HEK293 (cell line): ENCODE measurements at regions not wholly inside any gene's neighbourhood (a gene's known extent, or its start where the extent isn't known, plus 50 kb on each side); places are given as distances from the start of the nearest gene placed in this dataset.

Experiments
- EGR2 ChIP-seq: fragments of 450-650 bp; formaldehyde crosslinking; IDR thresholded peaks from 2 replicates; pipeline ENCODE4 v1.5.1; 2016; ENCODE audit warnings: low read depth, missing biosample characterization, missing genetic modification characterization
- FEZF1 ChIP-seq: fragments of 450-650 bp; formaldehyde crosslinking; IDR thresholded peaks from 2 replicates; pipeline ENCODE4 v1.5.1; 2016; ENCODE audit warnings: missing biosample characterization, missing genetic modification characterization
- HOXC10 ChIP-seq: sonication (generic); formaldehyde crosslinking; IDR thresholded peaks from 2 replicates; pipeline ENCODE4 v1.8.1; 2023; ENCODE audit warnings: mild to moderate bottlenecking, missing genetic modification reagents
- IKZF3 ChIP-seq: fragments of 450-650 bp; IDR thresholded peaks from 2 replicates; pipeline ENCODE4 v1.5.0; 2018; ENCODE audit warnings: missing biosample characterization, mild to moderate bottlenecking, missing genetic modification characterization, moderate library complexity
- KLF10 ChIP-seq: fragments of 450-650 bp; IDR thresholded peaks from 2 replicates; pipeline ENCODE4 v1.5.1; 2018; ENCODE audit warnings: missing biosample characterization, mild to moderate bottlenecking, missing genetic modification characterization
- MYNN ChIP-seq: fragments of 450-650 bp; formaldehyde crosslinking; IDR thresholded peaks from 2 replicates; pipeline ENCODE4 v1.5.1; 2016; ENCODE audit warnings: missing biosample characterization, missing genetic modification characterization, borderline replicate concordance
- OSR2 ChIP-seq: fragments of 450-650 bp; formaldehyde crosslinking; IDR thresholded peaks from 2 replicates; pipeline ENCODE4 v1.5.1; 2016; ENCODE audit warnings: missing biosample characterization, missing genetic modification characterization
- SCRT2 ChIP-seq: fragments of 450-650 bp; formaldehyde crosslinking; IDR thresholded peaks from 2 replicates; pipeline ENCODE4 v1.5.1; 2016; ENCODE audit warnings: missing biosample characterization, missing genetic modification characterization
- SETDB1 ChIP-seq: IDR thresholded peaks from one replicate; pipeline ENCODE4 v1.6.1; 2017; ENCODE audit warnings: mild to moderate bottlenecking, low read length, moderate library complexity, mixed read lengths; ENCODE audit not compliant: insufficient read length
- TCF7L2 ChIP-seq: IDR thresholded peaks from 2 replicates; pipeline ENCODE4 v1.6.1; 2011; ENCODE audit warnings: low read depth, mild to moderate bottlenecking, inconsistent platforms, low read length, moderate library complexity, borderline replicate concordance
- YY1 ChIP-seq: fragments of 450-650 bp; formaldehyde crosslinking; IDR thresholded peaks from 2 replicates; pipeline ENCODE4 v1.5.1; 2018; ENCODE audit warnings: missing biosample characterization, missing genetic modification characterization
- ZBTB1 ChIP-seq: fragments of 450-650 bp; formaldehyde crosslinking; IDR thresholded peaks from 2 replicates; pipeline ENCODE4 v1.5.1; 2016; ENCODE audit warnings: missing biosample characterization, missing genetic modification characterization
- ZFP41 ChIP-seq: fragments of 450-650 bp; formaldehyde crosslinking; IDR thresholded peaks from 2 replicates; pipeline ENCODE4 v1.5.1; 2016; ENCODE audit warnings: missing biosample characterization, missing genetic modification characterization, borderline replicate concordance
- ZNF138 ChIP-seq: fragments of 450-650 bp; formaldehyde crosslinking; IDR thresholded peaks from 2 replicates; pipeline ENCODE4 v1.5.1; 2016; ENCODE audit warnings: missing biosample characterization, missing genetic modification characterization, borderline replicate concordance
- ZNF140 ChIP-seq: fragments of 450-650 bp; formaldehyde crosslinking; IDR thresholded peaks from 2 replicates; pipeline ENCODE4 v1.5.1; 2016; ENCODE audit warnings: missing biosample characterization, missing genetic modification characterization
- ZNF169 ChIP-seq: fragments of 450-650 bp; formaldehyde crosslinking; IDR thresholded peaks from 2 replicates; pipeline ENCODE4 v1.5.1; 2016; ENCODE audit warnings: missing biosample characterization, missing genetic modification characterization
- ZNF174 ChIP-seq: fragments of 450-650 bp; formaldehyde crosslinking; IDR thresholded peaks from 2 replicates; pipeline ENCODE4 v1.5.0; 2017; ENCODE audit warnings: missing biosample characterization, mild to moderate bottlenecking, missing genetic modification characterization
- ZNF184 ChIP-seq: fragments of 450-650 bp; IDR thresholded peaks from 2 replicates; pipeline ENCODE4 v1.5.1; 2018; ENCODE audit warnings: missing biosample characterization, mild to moderate bottlenecking, missing genetic modification characterization
- ZNF23 ChIP-seq: fragments of 450-650 bp; formaldehyde crosslinking; IDR thresholded peaks from 2 replicates; pipeline ENCODE4 v1.5.1; 2016; ENCODE audit warnings: missing biosample characterization, missing genetic modification characterization, borderline replicate concordance
- ZNF266 ChIP-seq: fragments of 450-650 bp; formaldehyde crosslinking; IDR thresholded peaks from 2 replicates; pipeline ENCODE4 v1.5.1; 2016; ENCODE audit warnings: missing biosample characterization, missing genetic modification characterization, low read depth
- ZNF37A ChIP-seq: fragments of 450-650 bp; IDR thresholded peaks from 2 replicates; pipeline ENCODE4 v1.5.1; 2018; ENCODE audit warnings: missing biosample characterization, missing genetic modification characterization
- ZNF394 ChIP-seq: fragments of 450-650 bp; formaldehyde crosslinking; IDR thresholded peaks from 2 replicates; pipeline ENCODE4 v1.5.1; 2016; ENCODE audit warnings: missing biosample characterization, missing genetic modification characterization, mild to moderate bottlenecking, moderate library complexity, borderline replicate concordance
- ZNF426 ChIP-seq: fragments of 450-650 bp; formaldehyde crosslinking; IDR thresholded peaks from 2 replicates; pipeline ENCODE4 v1.5.1; 2017; ENCODE audit warnings: missing biosample characterization, missing genetic modification characterization, mild to moderate bottlenecking, inconsistent platforms, moderate library complexity
- ZNF501 ChIP-seq: fragments of 450-650 bp; formaldehyde crosslinking; IDR thresholded peaks from 2 replicates; pipeline ENCODE4 v1.5.1; 2016; ENCODE audit warnings: missing biosample characterization, missing genetic modification characterization
- ZNF548 ChIP-seq: fragments of 450-650 bp; formaldehyde crosslinking; IDR thresholded peaks from 2 replicates; pipeline ENCODE4 v1.5.1; 2016; ENCODE audit warnings: missing biosample characterization, missing genetic modification characterization
- ZNF558 ChIP-seq: fragments of 450-650 bp; formaldehyde crosslinking; IDR thresholded peaks from 2 replicates; pipeline ENCODE4 v1.5.1; 2016; ENCODE audit warnings: missing biosample characterization, missing genetic modification characterization
- ZNF560 ChIP-seq: fragments of 450-650 bp; formaldehyde crosslinking; IDR thresholded peaks from 2 replicates; pipeline ENCODE4 v1.5.1; 2017; ENCODE audit warnings: missing biosample characterization, missing genetic modification characterization, borderline replicate concordance
- ZNF571 ChIP-seq: fragments of 450-650 bp; formaldehyde crosslinking; IDR thresholded peaks from 2 replicates; pipeline ENCODE4 v1.5.0; 2017; ENCODE audit warnings: missing biosample characterization, missing genetic modification characterization
- ZNF629 ChIP-seq: fragments of 450-650 bp; formaldehyde crosslinking; IDR thresholded peaks from 2 replicates; pipeline ENCODE4 v1.5.1; 2017; ENCODE audit warnings: missing biosample characterization, missing genetic modification characterization
- ZNF701 ChIP-seq: fragments of 450-650 bp; formaldehyde crosslinking; IDR thresholded peaks from 2 replicates; pipeline ENCODE4 v1.5.1; 2016; ENCODE audit warnings: missing biosample characterization, missing genetic modification characterization
- ZNF76 ChIP-seq: fragments of 450-650 bp; formaldehyde crosslinking; IDR thresholded peaks from 2 replicates; pipeline ENCODE4; 2016; ENCODE audit warnings: low read depth, missing biosample characterization, missing genetic modification characterization, borderline replicate concordance
- TF ChIP-seq, protein P1 (sequence below): fragments of 450-650 bp; formaldehyde crosslinking; IDR thresholded peaks from 2 replicates; pipeline ENCODE4 v1.5.1; 2017; ENCODE audit warnings: missing biosample characterization, missing genetic modification characterization
- TF ChIP-seq, protein P2 (sequence below): fragments of 450-650 bp; formaldehyde crosslinking; IDR thresholded peaks from 2 replicates; pipeline ENCODE4 v1.5.0; 2017; ENCODE audit warnings: missing biosample characterization, missing genetic modification characterization, borderline replicate concordance
- TF ChIP-seq, protein P3 (sequence below): fragments of 450-650 bp; formaldehyde crosslinking; IDR thresholded peaks from 2 replicates; pipeline ENCODE4 v1.5.1; 2016; ENCODE audit warnings: missing biosample characterization, missing genetic modification characterization
- TF ChIP-seq, protein P4 (sequence below): fragments of 450-650 bp; formaldehyde crosslinking; conservative IDR thresholded peaks from 2 replicates; pipeline ENCODE4 v1.5.1; 2016; ENCODE audit warnings: low read depth, missing biosample characterization, missing genetic modification characterization

- TF ChIP-seq, protein P1, sequence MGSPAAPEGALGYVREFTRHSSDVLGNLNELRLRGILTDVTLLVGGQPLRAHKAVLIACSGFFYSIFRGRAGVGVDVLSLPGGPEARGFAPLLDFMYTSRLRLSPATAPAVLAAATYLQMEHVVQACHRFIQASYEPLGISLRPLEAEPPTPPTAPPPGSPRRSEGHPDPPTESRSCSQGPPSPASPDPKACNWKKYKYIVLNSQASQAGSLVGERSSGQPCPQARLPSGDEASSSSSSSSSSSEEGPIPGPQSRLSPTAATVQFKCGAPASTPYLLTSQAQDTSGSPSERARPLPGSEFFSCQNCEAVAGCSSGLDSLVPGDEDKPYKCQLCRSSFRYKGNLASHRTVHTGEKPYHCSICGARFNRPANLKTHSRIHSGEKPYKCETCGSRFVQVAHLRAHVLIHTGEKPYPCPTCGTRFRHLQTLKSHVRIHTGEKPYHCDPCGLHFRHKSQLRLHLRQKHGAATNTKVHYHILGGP (tag by site-specific recombination) = no peak
- TF ChIP-seq ZNF37A (tag by site-specific recombination) = no peak
- no peak for TF ChIP-seq SETDB1
- TF ChIP-seq, protein P2, sequence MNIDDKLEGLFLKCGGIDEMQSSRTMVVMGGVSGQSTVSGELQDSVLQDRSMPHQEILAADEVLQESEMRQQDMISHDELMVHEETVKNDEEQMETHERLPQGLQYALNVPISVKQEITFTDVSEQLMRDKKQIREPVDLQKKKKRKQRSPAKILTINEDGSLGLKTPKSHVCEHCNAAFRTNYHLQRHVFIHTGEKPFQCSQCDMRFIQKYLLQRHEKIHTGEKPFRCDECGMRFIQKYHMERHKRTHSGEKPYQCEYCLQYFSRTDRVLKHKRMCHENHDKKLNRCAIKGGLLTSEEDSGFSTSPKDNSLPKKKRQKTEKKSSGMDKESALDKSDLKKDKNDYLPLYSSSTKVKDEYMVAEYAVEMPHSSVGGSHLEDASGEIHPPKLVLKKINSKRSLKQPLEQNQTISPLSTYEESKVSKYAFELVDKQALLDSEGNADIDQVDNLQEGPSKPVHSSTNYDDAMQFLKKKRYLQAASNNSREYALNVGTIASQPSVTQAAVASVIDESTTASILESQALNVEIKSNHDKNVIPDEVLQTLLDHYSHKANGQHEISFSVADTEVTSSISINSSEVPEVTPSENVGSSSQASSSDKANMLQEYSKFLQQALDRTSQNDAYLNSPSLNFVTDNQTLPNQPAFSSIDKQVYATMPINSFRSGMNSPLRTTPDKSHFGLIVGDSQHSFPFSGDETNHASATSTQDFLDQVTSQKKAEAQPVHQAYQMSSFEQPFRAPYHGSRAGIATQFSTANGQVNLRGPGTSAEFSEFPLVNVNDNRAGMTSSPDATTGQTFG (tag by site-specific recombination) = no peak
- peak; percentile 96 for TF ChIP-seq ZNF629 (tag by site-specific recombination)
- TF ChIP-seq, protein P3, sequence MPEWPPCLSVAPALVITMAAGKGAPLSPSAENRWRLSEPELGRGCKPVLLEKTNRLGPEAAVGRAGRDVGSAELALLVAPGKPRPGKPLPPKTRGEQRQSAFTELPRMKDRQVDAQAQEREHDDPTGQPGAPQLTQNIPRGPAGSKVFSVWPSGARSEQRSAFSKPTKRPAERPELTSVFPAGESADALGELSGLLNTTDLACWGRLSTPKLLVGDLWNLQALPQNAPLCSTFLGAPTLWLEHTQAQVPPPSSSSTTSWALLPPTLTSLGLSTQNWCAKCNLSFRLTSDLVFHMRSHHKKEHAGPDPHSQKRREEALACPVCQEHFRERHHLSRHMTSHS (tag by site-specific recombination) = no peak
- no peak for TF ChIP-seq HOXC10 (CRISPR knock-in tag)
- TF ChIP-seq ZNF426 (tag by site-specific recombination) = no peak
- no peak for TF ChIP-seq ZFP41
- TF ChIP-seq EGR2 (tag by site-specific recombination) = no peak
- peak; percentile 46 for TF ChIP-seq FEZF1
- TF ChIP-seq, protein P4, sequence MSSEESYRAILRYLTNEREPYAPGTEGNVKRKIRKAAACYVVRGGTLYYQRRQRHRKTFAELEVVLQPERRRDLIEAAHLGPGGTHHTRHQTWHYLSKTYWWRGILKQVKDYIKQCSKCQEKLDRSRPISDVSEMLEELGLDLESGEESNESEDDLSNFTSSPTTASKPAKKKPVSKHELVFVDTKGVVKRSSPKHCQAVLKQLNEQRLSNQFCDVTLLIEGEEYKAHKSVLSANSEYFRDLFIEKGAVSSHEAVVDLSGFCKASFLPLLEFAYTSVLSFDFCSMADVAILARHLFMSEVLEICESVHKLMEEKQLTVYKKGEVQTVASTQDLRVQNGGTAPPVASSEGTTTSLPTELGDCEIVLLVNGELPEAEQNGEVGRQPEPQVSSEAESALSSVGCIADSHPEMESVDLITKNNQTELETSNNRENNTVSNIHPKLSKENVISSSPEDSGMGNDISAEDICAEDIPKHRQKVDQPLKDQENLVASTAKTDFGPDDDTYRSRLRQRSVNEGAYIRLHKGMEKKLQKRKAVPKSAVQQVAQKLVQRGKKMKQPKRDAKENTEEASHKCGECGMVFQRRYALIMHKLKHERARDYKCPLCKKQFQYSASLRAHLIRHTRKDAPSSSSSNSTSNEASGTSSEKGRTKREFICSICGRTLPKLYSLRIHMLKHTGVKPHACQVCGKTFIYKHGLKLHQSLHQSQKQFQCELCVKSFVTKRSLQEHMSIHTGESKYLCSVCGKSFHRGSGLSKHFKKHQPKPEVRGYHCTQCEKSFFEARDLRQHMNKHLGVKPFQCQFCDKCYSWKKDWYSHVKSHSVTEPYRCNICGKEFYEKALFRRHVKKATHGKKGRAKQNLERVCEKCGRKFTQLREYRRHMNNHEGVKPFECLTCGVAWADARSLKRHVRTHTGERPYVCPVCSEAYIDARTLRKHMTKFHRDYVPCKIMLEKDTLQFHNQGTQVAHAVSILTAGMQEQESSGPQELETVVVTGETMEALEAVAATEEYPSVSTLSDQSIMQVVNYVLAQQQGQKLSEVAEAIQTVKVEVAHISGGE = no peak
- TF ChIP-seq ZNF169 = no peak
- no peak for TF ChIP-seq ZNF560 (tag by site-specific recombination)
- TF ChIP-seq ZNF174 (tag by site-specific recombination) = no peak
- no peak for TF ChIP-seq ZNF140
- no peak for TF ChIP-seq ZBTB1 (tag by site-specific recombination)
- no peak; the same call in 1 of the 2 replicates for TF ChIP-seq ZNF76 (tag by site-specific recombination)
- no peak for TF ChIP-seq YY1 (tag by site-specific recombination)
- peak; percentile 36; the same call in 1 of the 2 replicates for TF ChIP-seq OSR2 (tag by site-specific recombination)
- no peak for TF ChIP-seq ZNF266 (tag by site-specific recombination)
- TF ChIP-seq ZNF394 (tag by site-specific recombination) = peak; percentile 39; the same call in 1 of the 2 replicates
- no peak for TF ChIP-seq ZNF571 (tag by site-specific recombination)
- peak; percentile 83 for TF ChIP-seq IKZF3 (tag by site-specific recombination)
- TF ChIP-seq ZNF184 = peak; percentile 9; the same call in 1 of the 2 replicates
- TF ChIP-seq ZNF138 (tag by site-specific recombination) = no peak
- no peak for TF ChIP-seq ZNF701
- TF ChIP-seq MYNN (tag by site-specific recombination) = no peak
- no peak for TF ChIP-seq ZNF501 (tag by site-specific recombination)
- peak; percentile 32; the same call in 1 of the 2 replicates for TF ChIP-seq KLF10 (tag by site-specific recombination)
- peak; percentile 55; the same call in 1 of the 2 replicates for TF ChIP-seq SCRT2
- TF ChIP-seq TCF7L2 = no peak
- TF ChIP-seq ZNF558 (tag by site-specific recombination) = peak; percentile 88
- TF ChIP-seq ZNF548 = no peak
- no peak for TF ChIP-seq ZNF23 (tag by site-specific recombination)
Observed at GRCh38 chr3:190183121-190183520, 62.4 kb upstream of the P3H2 start (continued).
